B cell (primary cell): ENCODE measurements at regions not wholly inside any gene's neighbourhood (a gene's known extent, or its start where the extent isn't known, plus 50 kb on each side); places are given as distances from the start of the nearest gene placed in this dataset.

Experiments used
- ATAC-seq: fragments of 200-7000 bp; cut with Tn5 transposase; one replicate; pipeline ENCODE4 v1.10.0; 2021; ENCODE audit warnings: low read depth, mild to moderate bottlenecking, moderate number of reproducible peaks, moderate library complexity
- CTCF ChIA-PET: fragments of 350-600 bp; sonication (Branson Sonifier 250); formaldehyde crosslinking; loops from one replicate; lab custom pipeline; 2021; ENCODE audit warnings: antibody characterized with exemption, inconsistent platforms; lab: Charles Lee
- POLR2A ChIA-PET: fragments of 350-600 bp; sonication (Branson Sonifier 250); formaldehyde crosslinking; loops from one replicate; lab custom pipeline; 2021; ENCODE audit warnings: antibody characterized with exemption; lab: Charles Lee
- DNase-seq: peaks from one replicate; pipeline ENCODE4 v3.0.0; 2013
- H2AFZ ChIP-seq: 2 replicates; pipeline ENCODE4 v1.6.1; 2012; ENCODE audit warnings: mild to moderate bottlenecking, low read depth, low read length; ENCODE audit not compliant: insufficient read depth, poor library complexity, severe bottlenecking
- H3K27ac ChIP-seq, 2 donors: 1 replicate in 1 of 2; 2 replicates in 1 of 2; pipeline ENCODE4 v1.5.1; 2012 to 2013; ENCODE audit warnings: low read length in 2 of 2, mild to moderate bottlenecking in 2 of 2, moderate library complexity in 1 of 2
- H3K27me3 ChIP-seq, 4 experiments: fragments of 200-600 bp in 1 of 4; sonication (generic) in 1 of 4; replicated peaks in 1 of 4; 1 replicate in 2 of 4; 2 replicates in 2 of 4; pipeline versions ENCODE4 v1.6.1 to v1.7.0; 2013 to 2016; ENCODE audit warnings: low read length in 3 of 4, mild to moderate bottlenecking in 2 of 4, mixed read lengths in 1 of 4, moderate library complexity in 1 of 4; ENCODE audit not compliant: insufficient read depth in 4 of 4, control insufficient read depth in 3 of 4; ENCODE audit errors: control extremely low read depth in 1 of 4
- H3K36me3 ChIP-seq, 2 experiments: replicated peaks in 1 of 2; 1 replicate in 1 of 2; 2 replicates in 1 of 2; pipeline versions ENCODE4 v1.6.1 to v1.7.1; 2013; ENCODE audit warnings: low read length in 1 of 2; ENCODE audit not compliant: insufficient read depth in 2 of 2, control insufficient read depth in 1 of 2; ENCODE audit errors: control extremely low read depth in 1 of 2, extremely low read depth in 1 of 2
- H3K4me1 ChIP-seq, 2 donors: fragments of 200-600 bp in 1 of 2; sonication (generic) in 1 of 2; 1 replicate in 1 of 2; 2 replicates in 1 of 2; pipeline versions ENCODE4 v1.5.1 to v1.6.1; 2013 to 2017; ENCODE audit warnings: low read length in 2 of 2; ENCODE audit not compliant: control insufficient read depth in 2 of 2, insufficient read depth in 2 of 2
- H3K4me2 ChIP-seq: replicated peaks from 2 replicates; pipeline ENCODE3; 2012; ENCODE audit warnings: mild to moderate bottlenecking, low read depth, low read length; ENCODE audit not compliant: poor library complexity, severe bottlenecking
- H3K4me3 ChIP-seq, 5 experiments: fragments of 200-600 bp in 1 of 5; sonication (generic) in 1 of 5; 1 replicate in 3 of 5; 2 replicates in 2 of 5; pipeline versions ENCODE4 v1.5.1 to v1.7.0; 2011 to 2016; ENCODE audit warnings: low read length in 4 of 5, mild to moderate bottlenecking in 4 of 5, low read depth in 2 of 5, control low read depth in 1 of 5, moderate library complexity in 1 of 5; ENCODE audit not compliant: insufficient read depth in 1 of 5; ENCODE audit errors: control extremely low read depth in 1 of 5, extremely low read depth in 1 of 5
- H3K79me2 ChIP-seq: fragments of 200-600 bp; sonication (generic); one replicate; pipeline ENCODE4 v1.6.0; 2016; ENCODE audit warnings: low read length; ENCODE audit not compliant: control insufficient read depth, insufficient read depth
- H3K9ac ChIP-seq: fragments of 200-600 bp; sonication (generic); 2 replicates; pipeline ENCODE4 v1.6.1; 2017; ENCODE audit warnings: mild to moderate bottlenecking, low read length, moderate library complexity
- H3K9me3 ChIP-seq, 3 donors: one replicate each; pipeline versions ENCODE4 v1.6.1 to v1.7.1; 2013; ENCODE audit warnings: low read length in 2 of 3; ENCODE audit not compliant: control insufficient read depth in 2 of 3, insufficient read depth in 1 of 3; ENCODE audit errors: control extremely low read depth in 1 of 3
- H4K20me1 ChIP-seq: 2 replicates; pipeline ENCODE4 v1.6.0; 2012; ENCODE audit warnings: mild to moderate bottlenecking, low read length; ENCODE audit not compliant: insufficient read depth, control insufficient read depth, poor library complexity, severe bottlenecking
- H3K27ac Mint-ChIP-seq: one replicate; pipeline ENCODE4 v1.8.0; 2021; ENCODE audit warnings: mixed read lengths
- H3K27me3 Mint-ChIP-seq: one replicate; pipeline ENCODE4 v1.8.0; 2021; ENCODE audit warnings: mixed read lengths
- H3K4me1 Mint-ChIP-seq: one replicate; pipeline ENCODE4 v1.8.0; 2021; ENCODE audit warnings: mixed read lengths
- H3K4me3 Mint-ChIP-seq: one replicate; pipeline ENCODE4 v1.8.0; 2021; ENCODE audit warnings: mixed read lengths
- H3K9me3 Mint-ChIP-seq: one replicate; pipeline ENCODE4 v1.8.0; 2022; ENCODE audit warnings: mixed read lengths; ENCODE audit not compliant: insufficient read depth
- CTCF ChIP-seq: fragments of 200-600 bp; IDR thresholded peaks from one replicate; pipeline ENCODE4 v1.8.0; 2022; ENCODE audit warnings: antibody characterized with exemption, mild to moderate bottlenecking
- EZH2 ChIP-seq: IDR thresholded peaks from 2 replicates; pipeline ENCODE4 v1.6.1; 2012; ENCODE audit warnings: borderline replicate concordance, low read depth, mild to moderate bottlenecking, moderate library complexity, low read length; ENCODE audit not compliant: insufficient read depth, poor library complexity, severe bottlenecking
- WGBS: methylation state at CpG from one replicate; pipeline ENCODE4 v1.1.5; 2013; ENCODE audit warnings: missing lambda C conversion rate; ENCODE audit not compliant: insufficient coverage; 5-methylcytosine and 5-hydroxymethylcytosine counted together
- intact Hi-C: fragments of 100-400 bp; cut with micrococcal nuclease; formaldehyde crosslinking; loops from one replicate; pipeline ENCODE4 v1.10.0; 2022

GRCh38 chr4:62544428-62544827 is 1344.3 kb downstream of the ADGRL3 start:
- DNase-seq, result no peak
- Mint-ChIP-seq H3K27me3 (no peaks in the 10 kb centered on the region), H3K4me1 (no peaks in the 10 kb centered on the region), H3K9me3 (peaks cover 7% of the 10 kb centered on the region), H3K4me3 (no peak overlapping the region), H3K27ac (no peak overlapping the region)
- intact Hi-C loops, result no loop called here
- ChIA-PET CTCF (no interaction called here), POLR2A (no interaction called here)
- H3K27ac ChIP-seq, result no peak overlapping the region
- H3K4me1 ChIP-seq, result no peaks in the 10 kb centered on the region
- no peak overlapping the region for H2AFZ ChIP-seq
- no peak for ATAC-seq
- H3K4me3 ChIP-seq, result no peak overlapping the region
- no CpG with 5 or more reads among the region's 3 CpGs for WGBS
- H3K27me3 ChIP-seq, result no peaks in the 10 kb centered on the region
- no peaks in the 10 kb centered on the region for H3K9me3 ChIP-seq
- no peaks in the 10 kb centered on the region for H4K20me1 ChIP-seq
- no peak overlapping the region for H3K9ac ChIP-seq
- TF ChIP-seq CTCF (no peak), EZH2 (no peak)
- H3K36me3 ChIP-seq, result no peaks in the 10 kb centered on the region
- no peak overlapping the region for H3K4me2 ChIP-seq
- no peaks in the 10 kb centered on the region for H3K79me2 ChIP-seq

DNA sequence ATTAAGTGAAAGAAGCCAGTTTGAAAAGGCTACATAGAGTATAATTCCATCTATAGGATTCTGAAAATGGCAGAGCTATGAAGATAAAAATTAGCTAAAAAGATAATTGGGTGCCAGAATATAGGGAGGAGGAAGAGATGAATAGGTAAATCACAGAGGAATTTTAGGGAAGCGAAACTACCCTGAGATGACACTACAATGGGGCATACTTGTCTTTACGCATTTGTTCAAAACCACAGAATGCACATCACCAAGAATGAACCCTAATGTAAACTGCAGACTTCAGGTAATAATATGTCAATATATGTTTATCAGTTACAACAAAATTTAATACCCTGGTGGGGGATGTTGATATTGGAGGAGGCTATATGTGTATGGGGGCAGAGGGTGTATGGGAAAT is 1342.9 kb downstream of the ADGRL3 start:
- H3K4me2 ChIP-seq, result no peak overlapping the region
- H3K27ac ChIP-seq, result no peak overlapping the region
- CTCF ChIA-PET, result no interaction called here
- WGBS, result no CpG with 5 or more reads among the region's 2 CpGs
- no peaks in the 10 kb centered on the region for H3K9me3 ChIP-seq
- DNase-seq, result no peak
- no peaks in the 10 kb centered on the region for H3K79me2 ChIP-seq
- H3K27ac Mint-ChIP-seq, result no peak overlapping the region
- peaks cover 7% of the 10 kb centered on the region for H3K9me3 Mint-ChIP-seq
- H3K9ac ChIP-seq, result no peak overlapping the region
- POLR2A ChIA-PET, result no interaction called here
- H3K4me3 Mint-ChIP-seq, result no peak overlapping the region
- H3K27me3 Mint-ChIP-seq, result no peaks in the 10 kb centered on the region
- intact Hi-C loops, result no loop called here
- H3K4me3 ChIP-seq, result no peak overlapping the region
- no peaks in the 10 kb centered on the region for H3K36me3 ChIP-seq
- ATAC-seq, result no peak
- H3K4me1 Mint-ChIP-seq, result no peaks in the 10 kb centered on the region
- H2AFZ ChIP-seq, result no peak overlapping the region
- H3K27me3 ChIP-seq, result no peaks in the 10 kb centered on the region
- H3K4me1 ChIP-seq, result no peaks in the 10 kb centered on the region
- H4K20me1 ChIP-seq, result no peaks in the 10 kb centered on the region
- no peak for TF ChIP-seq EZH2
- TF ChIP-seq CTCF, result no peak
